Activated T-cell treated with anti-CD3 and anti-CD28 coated beads, Interleukin-2, amount 50 U/mL, for 24 hours (primary cell): ENCODE measurements at regions not wholly inside any gene's neighbourhood (a gene's known extent, or its start where the extent isn't known, plus 50 kb on each side); places are given as distances from the start of the nearest gene placed in this dataset.
"Not testable (repeated sequence)": the region's sequence is repeated elsewhere in the genome, so short reads cannot be mapped to it uniquely, and the experiment has no call there.

Source experiments
- DNase-seq: peaks from one replicate; pipeline ENCODE4 v3.0.0-alpha.2; 2020
- H3K27ac Mint-ChIP-seq: 2 replicates; pipeline ENCODE4 v1.8.0; 2020; ENCODE audit warnings: mild to moderate bottlenecking, mixed read lengths
- H3K27me3 Mint-ChIP-seq: 2 replicates; pipeline ENCODE4 v1.8.0; 2020; ENCODE audit warnings: mixed read lengths
- H3K36me3 Mint-ChIP-seq: 2 replicates; pipeline ENCODE4 v1.8.0; 2020; ENCODE audit warnings: low read depth, mixed read lengths
- H3K4me1 Mint-ChIP-seq: 2 replicates; pipeline ENCODE4 v1.8.0; 2020; ENCODE audit warnings: low read depth, mixed read lengths
- H3K4me3 Mint-ChIP-seq: 2 replicates; pipeline ENCODE4 v1.8.0; 2020; ENCODE audit warnings: mild to moderate bottlenecking, moderate library complexity, mixed read lengths
- H3K9me3 Mint-ChIP-seq: 2 replicates; pipeline ENCODE4 v1.8.0; 2020; ENCODE audit warnings: mixed read lengths

DNA sequence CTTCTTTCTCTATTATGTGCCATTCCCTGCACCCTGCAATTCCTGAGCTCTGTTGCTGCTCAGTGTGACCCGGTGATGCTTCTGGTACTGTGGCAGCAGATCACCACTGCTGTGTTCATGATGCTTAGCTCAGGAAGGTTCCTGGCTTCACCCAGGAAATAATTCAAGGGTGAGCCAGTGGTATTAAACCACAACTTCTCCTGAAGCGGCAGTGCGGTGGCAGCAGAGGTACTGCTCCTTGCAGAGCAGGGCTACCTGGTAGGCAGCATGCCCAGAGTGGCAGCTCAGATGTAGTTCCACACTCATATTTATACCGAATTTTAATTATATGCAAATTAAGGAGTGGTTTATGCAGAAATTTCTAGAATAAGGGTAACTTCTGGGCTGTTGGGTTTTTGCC lies 213.8 kb upstream of the ZNF608 start:
- Mint-ChIP-seq H3K36me3 (no peaks in the 10 kb centered on the region), H3K4me1 (no peaks in the 10 kb centered on the region), H3K27me3 (no peaks in the 10 kb centered on the region), H3K27ac (no peak overlapping the region), H3K4me3 (no peak overlapping the region), H3K9me3 (peaks cover 2% of the 10 kb centered on the region)
- DNase-seq = no peak

DNA sequence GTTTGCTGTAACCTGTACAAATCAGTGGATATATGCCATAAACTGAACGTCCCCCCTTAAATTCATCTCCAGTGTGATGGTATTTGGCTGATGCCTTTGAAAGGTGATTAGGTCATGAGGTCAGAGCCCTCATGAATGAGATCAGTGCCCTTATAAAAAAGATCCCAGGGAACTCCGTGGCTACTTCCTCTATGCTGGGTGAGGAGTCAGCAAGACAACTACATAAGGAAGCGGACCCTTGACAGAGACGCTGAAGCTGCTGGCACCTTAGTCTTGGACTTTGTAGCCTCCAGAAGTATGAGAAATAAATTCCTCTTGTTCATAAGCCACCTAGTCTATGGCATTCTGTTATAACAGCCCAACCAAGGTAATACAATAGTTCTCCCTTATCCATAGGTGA lies 215.1 kb upstream of the ZNF608 start:
- Mint-ChIP-seq H3K9me3 (peaks cover 2% of the 10 kb centered on the region), H3K27me3 (no peaks in the 10 kb centered on the region), H3K36me3 (no peaks in the 10 kb centered on the region), H3K4me1 (no peaks in the 10 kb centered on the region), H3K4me3 (no peak overlapping the region), H3K27ac (no peak overlapping the region)
- DNase-seq = no peak

DNA sequence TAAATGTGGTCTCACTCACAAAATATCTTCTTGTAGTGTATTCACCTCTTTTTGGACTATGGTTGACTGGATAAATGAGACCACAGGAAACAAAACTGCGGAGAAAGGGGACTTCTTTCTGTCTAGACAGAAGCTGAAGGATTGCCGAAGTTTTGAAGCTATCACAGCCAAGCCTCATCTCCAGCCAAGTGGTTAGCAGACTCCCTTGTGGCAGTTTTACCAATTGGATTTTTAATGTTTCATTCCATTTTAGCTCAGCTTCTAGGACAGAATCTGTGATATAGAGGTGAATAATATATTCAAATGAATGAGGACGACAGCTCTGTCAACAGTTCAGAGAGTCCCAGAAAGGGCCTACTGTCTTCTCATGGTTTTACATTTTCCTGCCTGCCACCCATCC lies 215.7 kb upstream of the ZNF608 start:
- no peak for DNase-seq
- Mint-ChIP-seq H3K4me1 (no peaks in the 10 kb centered on the region), H3K27ac (no peak overlapping the region), H3K27me3 (no peaks in the 10 kb centered on the region), H3K9me3 (peaks cover 2% of the 10 kb centered on the region), H3K36me3 (no peaks in the 10 kb centered on the region), H3K4me3 (no peak overlapping the region)

DNA sequence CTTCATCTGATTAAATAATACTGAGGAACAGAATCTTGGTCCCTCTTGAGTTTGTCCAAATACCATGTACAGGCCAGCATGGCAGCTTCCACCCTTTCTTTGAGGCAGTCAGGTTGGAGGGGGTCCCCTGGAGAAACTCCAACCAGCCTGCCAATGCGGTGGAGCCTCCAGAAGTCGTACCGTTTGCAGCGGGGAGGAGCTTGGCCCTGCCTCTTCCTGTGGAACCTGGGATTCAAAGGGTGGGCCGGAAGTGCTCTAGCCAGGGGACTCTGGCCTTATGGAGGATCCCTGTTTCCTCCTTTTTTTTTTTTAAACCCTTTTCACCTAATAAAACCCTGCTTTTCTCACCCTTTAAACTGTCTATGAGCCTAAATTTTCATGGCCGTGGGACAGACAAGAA lies 216.3 kb upstream of the ZNF608 start:
- Mint-ChIP-seq H3K27me3 (no peaks in the 10 kb centered on the region), H3K4me3 (no peak overlapping the region), H3K27ac (no peak overlapping the region), H3K4me1 (no peaks in the 10 kb centered on the region), H3K36me3 (no peaks in the 10 kb centered on the region), H3K9me3 (peaks cover 2% of the 10 kb centered on the region)
- DNase-seq = no peak

DNA sequence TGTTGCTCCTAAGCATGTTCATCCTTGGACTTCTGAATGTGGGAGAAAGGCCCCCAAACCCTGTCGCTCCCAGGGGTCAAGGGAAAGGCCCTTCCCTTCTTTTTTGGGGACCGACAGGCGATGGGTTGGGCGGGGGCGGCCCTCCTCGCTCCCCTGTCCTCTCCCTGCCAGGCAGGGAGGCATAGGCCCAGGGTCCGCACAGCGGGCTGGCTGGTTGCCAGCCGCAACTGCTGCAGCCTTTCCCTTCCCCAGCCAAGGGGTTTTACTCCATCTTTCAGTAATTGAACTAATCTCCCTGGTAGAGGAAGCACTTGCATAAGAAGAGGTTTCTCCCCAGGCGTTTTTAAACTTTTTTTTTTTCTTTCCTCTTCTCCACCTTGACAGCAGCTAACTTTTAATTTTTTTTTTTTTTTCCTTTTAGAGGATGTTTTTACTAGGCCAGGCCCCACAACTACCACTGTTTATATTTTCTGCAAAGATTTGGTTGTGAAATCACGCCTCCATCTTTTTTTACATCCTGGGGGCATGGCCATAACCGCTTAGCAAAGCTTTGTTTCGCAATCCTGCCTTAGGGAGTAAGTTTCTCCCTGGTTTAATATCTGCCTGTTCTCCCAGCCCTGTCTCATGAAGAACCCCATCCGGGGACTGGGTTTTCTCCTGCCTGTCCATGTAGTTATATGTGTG lies 216.9 kb upstream of the ZNF608 start:
- H3K4me1 Mint-ChIP-seq = no peaks in the 10 kb centered on the region
- no peaks in the 10 kb centered on the region for H3K27me3 Mint-ChIP-seq
- no peak overlapping the region for H3K27ac Mint-ChIP-seq
- peaks cover 2% of the 10 kb centered on the region for H3K9me3 Mint-ChIP-seq
- H3K4me3 Mint-ChIP-seq = no peak overlapping the region
- DNase-seq = no peak
- no peaks in the 10 kb centered on the region for H3K36me3 Mint-ChIP-seq

DNA sequence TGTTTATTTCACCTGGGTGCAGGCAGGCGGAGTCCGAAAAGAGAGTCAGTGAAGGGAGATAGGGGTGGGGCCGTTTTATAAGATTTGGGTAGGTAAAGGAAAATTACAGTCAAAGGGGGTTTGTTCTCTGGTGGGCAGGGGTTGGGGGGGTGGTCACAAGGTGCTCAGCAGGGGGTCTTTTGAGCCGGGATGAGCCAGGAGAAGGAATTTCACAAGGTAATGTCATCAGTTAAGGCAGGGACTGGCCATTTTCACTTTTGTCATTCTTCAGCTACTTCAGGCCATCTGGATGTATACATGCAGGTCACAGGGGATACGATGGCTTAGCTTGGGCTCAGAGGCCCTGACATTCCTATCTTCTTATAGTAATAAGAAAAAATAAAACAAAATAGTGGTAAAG lies 220.3 kb upstream of the ZNF608 start:
- not testable (repeated sequence) for H3K9me3 Mint-ChIP-seq, H3K4me3 Mint-ChIP-seq, H3K36me3 Mint-ChIP-seq, H3K4me1 Mint-ChIP-seq, H3K27me3 Mint-ChIP-seq, DNase-seq, H3K27ac Mint-ChIP-seq

DNA sequence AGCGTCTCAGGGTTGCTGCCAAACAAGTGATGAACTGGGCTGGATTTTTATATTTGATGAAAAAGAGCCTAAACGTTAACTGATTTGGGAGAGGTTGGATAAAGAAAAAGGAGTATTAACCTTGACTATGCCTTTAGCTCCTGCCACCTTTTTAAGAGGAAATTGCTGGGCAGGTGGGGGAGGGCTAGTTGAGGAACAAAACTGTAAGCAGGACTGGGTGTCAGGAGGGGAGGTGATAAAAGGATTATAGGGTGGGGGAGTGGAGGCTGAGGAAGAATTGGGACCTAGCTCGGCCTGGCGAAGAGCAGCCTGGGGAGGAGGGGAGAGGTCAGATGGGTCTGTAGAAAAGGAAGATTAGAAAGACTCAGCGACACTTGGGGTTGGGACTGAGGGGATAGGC lies 223.9 kb upstream of the ZNF608 start:
- not testable (repeated sequence) for H3K36me3 Mint-ChIP-seq, H3K27me3 Mint-ChIP-seq, H3K9me3 Mint-ChIP-seq, H3K4me3 Mint-ChIP-seq, H3K27ac Mint-ChIP-seq, DNase-seq, H3K4me1 Mint-ChIP-seq

DNA sequence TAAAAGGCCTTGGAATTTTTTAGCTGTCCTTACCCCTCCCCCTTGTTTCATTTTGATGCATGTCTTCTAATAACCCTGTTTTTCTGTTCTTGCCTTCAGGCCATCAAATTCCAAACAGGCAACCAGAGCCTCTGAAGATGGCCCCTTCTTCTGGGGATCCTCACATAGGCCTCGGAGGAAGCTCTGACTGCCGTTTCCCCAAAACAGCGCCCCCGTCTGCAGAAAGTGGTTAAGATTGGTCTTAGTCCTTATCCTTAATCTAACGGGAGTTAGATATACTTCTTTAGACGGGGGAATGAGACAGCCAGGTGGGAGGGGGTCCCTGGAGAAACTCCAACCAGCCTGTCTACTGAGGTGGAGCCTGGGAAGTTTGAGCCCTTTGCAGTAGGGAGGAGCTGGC lies 226.3 kb upstream of the ZNF608 start:
- Mint-ChIP-seq H3K4me1 (no peaks in the 10 kb centered on the region), H3K9me3 (peaks cover 4% of the 10 kb centered on the region), H3K27ac (no peak overlapping the region), H3K36me3 (no peaks in the 10 kb centered on the region), H3K27me3 (no peaks in the 10 kb centered on the region), H3K4me3 (no peak overlapping the region)
- no peak for DNase-seq

DNA sequence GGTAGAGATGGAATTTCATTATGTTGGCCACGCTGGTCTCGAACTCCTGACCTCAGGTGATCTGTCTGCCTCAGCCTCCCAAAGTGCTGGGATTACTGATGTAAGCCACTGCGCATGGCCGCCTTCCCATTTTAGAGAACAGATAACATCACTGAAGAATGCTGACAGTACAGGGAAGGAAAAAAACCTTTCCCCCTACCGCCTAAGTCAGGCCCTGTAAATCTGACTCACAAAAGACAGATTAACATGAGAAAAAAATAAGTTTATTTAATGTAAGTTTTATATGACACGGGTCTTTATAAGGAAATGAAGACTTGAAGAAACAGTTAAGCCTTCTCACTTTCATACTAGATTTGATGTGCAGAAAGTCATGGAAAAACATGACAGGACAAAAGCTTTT lies 227.2 kb upstream of the ZNF608 start:
- H3K36me3 Mint-ChIP-seq = no peaks in the 10 kb centered on the region
- H3K27me3 Mint-ChIP-seq = no peaks in the 10 kb centered on the region
- no peaks in the 10 kb centered on the region for H3K4me1 Mint-ChIP-seq
- H3K9me3 Mint-ChIP-seq = peaks cover 4% of the 10 kb centered on the region
- H3K4me3 Mint-ChIP-seq = no peak overlapping the region
- no peak overlapping the region for H3K27ac Mint-ChIP-seq
- no peak for DNase-seq

DNA sequence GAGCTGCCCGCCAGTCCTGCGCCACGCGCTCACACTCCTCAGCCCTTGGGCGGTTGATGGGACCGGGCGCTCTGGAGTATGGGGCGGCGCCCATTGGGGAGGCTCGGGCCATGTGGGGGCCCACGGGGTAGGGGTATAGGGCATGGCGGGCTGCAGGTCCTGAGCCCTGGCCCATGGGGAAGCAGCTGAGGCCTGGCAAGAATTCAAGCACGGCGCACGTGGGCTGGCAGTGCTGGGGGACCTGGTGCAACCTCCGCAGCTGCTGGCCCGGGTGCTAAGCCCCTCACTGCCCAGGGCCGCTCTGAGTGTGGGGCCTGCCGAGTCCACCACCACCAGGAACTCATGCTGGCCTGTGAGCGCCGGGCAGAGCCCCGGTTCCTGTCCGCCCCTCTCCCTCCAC lies 229.6 kb upstream of the ZNF608 start:
- peaks cover 4% of the 10 kb centered on the region for H3K9me3 Mint-ChIP-seq
- H3K27ac Mint-ChIP-seq = no peak overlapping the region
- no peaks in the 10 kb centered on the region for H3K27me3 Mint-ChIP-seq
- H3K4me3 Mint-ChIP-seq = no peak overlapping the region
- no peaks in the 10 kb centered on the region for H3K4me1 Mint-ChIP-seq
- no peaks in the 10 kb centered on the region for H3K36me3 Mint-ChIP-seq
- no peak for DNase-seq

DNA sequence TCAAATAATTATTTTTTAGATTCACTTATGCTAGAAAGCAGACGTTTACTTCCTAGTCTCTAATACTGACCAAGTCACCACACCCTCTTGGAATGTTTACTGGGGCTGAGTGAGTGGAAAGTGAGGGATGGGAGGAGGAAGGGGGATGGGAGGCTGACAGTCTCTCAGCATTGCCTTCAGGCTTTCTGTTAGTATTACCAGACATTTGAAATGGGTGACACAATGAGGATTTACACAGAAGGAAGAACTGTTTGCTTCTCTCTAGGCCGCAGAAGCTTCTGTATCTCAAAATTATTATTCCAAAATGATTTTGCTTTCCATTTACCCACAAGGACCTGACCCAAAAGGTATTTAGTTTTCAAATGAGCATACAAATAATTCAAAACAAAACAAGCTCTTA lies 232.8 kb upstream of the ZNF608 start:
- DNase-seq = no peak
- no peaks in the 10 kb centered on the region for H3K27me3 Mint-ChIP-seq
- H3K4me1 Mint-ChIP-seq = no peaks in the 10 kb centered on the region
- H3K36me3 Mint-ChIP-seq = no peaks in the 10 kb centered on the region
- H3K9me3 Mint-ChIP-seq = peaks cover 6% of the 10 kb centered on the region
- H3K27ac Mint-ChIP-seq = no peak overlapping the region
- H3K4me3 Mint-ChIP-seq = no peak overlapping the region

DNA sequence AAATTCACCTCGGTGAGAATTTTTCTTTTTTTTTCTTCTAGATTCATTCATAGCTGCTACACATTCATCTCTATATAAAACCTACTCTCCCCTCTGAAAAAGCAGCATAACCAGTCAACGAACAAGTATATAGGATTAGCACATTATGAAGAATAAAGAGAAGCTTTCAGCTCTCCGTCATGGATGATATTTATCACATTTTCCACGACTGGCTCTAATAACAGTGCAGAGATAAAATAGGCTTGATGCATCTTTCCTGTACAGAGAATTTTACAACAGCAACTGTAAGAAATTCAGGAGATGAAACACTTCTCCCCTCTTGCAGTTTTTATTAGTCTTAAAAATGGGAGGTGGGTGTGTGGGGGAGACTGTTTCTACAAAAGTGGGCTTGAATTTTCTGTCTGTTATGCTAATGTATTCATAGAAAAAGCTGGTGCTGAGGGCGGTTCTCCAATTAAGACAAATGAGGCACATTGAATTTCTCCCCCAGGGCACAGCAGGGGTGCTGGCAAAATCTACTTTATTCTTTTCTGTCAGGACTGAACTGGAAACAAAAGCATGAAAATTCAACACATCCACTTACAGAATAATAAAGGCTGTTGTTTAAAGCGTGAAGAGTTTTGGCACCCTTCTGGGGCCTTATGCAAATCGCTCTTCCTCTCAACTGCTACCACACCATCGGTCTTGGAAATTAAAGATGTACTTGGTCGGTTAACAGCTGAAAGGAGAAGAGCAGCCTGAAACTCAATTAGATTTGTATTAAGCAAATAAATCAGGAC lies 233.9 kb upstream of the ZNF608 start:
- H3K4me1 Mint-ChIP-seq = no peaks in the 10 kb centered on the region
- no peak for DNase-seq
- H3K27me3 Mint-ChIP-seq = no peaks in the 10 kb centered on the region
- no peaks in the 10 kb centered on the region for H3K36me3 Mint-ChIP-seq
- H3K27ac Mint-ChIP-seq = no peak overlapping the region
- H3K9me3 Mint-ChIP-seq = peaks cover 5% of the 10 kb centered on the region
- no peak overlapping the region for H3K4me3 Mint-ChIP-seq

DNA sequence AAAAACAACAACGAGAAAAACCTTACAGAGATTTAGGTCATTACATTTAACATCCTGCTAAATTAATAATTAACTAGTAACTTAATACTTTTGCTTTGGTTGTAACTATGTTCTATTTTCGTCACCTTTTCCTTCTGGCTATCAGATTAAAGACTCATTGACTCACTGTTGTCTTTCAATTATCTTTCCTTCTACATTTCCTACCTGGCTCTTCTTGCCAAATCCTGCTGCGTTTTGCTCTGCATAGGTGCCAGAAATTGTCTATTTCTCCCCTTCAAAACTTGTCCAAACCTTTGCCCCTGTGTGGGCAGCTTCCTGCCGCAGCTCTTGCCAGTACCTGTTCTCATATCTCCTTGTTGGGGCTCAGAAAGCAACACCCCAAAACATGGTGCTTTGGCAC lies 235.5 kb upstream of the ZNF608 start:
- H3K4me3 Mint-ChIP-seq = no peak overlapping the region
- H3K27ac Mint-ChIP-seq = no peak overlapping the region
- DNase-seq = no peak
- peaks cover 15% of the 10 kb centered on the region for H3K9me3 Mint-ChIP-seq
- no peaks in the 10 kb centered on the region for H3K36me3 Mint-ChIP-seq
- no peaks in the 10 kb centered on the region for H3K27me3 Mint-ChIP-seq
- H3K4me1 Mint-ChIP-seq = no peaks in the 10 kb centered on the region

DNA sequence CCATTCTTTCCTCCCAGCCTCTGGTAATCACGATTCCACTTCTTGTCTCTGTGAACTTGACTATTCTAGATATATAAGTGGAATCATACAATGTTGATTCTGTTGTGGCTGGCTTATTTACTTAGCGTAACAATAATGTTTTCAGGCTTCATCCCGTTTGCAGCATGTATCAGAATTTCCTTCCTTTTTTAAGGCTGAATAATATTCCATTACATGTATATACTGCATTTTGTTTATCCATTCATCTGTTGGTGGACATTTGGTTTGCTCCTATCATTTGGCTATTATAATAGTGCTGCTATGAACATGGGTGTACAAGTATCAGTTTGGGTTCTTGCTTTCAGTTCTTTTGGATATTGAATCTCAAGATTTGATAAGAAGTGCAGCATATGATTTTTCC lies 239.7 kb upstream of the ZNF608 start:
- no peaks in the 10 kb centered on the region for H3K36me3 Mint-ChIP-seq
- no peak overlapping the region for H3K4me3 Mint-ChIP-seq
- DNase-seq = no peak
- H3K9me3 Mint-ChIP-seq = peaks cover 15% of the 10 kb centered on the region
- no peaks in the 10 kb centered on the region for H3K4me1 Mint-ChIP-seq
- no peaks in the 10 kb centered on the region for H3K27me3 Mint-ChIP-seq
- no peak overlapping the region for H3K27ac Mint-ChIP-seq

DNA sequence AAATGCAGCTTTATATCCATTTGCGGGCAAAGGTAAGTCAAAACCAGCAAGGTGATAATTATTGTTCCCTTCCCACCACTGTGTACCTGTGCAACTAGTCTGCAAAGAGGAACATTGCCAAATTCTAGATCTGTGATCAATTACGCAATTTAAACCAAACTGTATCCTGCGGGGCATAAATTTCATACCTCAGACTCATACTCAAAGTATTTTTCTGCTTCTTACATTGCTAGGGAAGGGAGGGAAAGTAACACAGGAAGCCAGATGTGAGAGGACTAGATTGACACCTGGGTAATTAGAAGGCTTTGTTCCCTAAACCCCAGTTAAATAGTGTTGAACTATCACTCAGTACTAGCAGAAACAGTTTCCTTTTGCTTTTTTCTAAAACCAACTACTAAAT lies 240.2 kb upstream of the ZNF608 start:
- Mint-ChIP-seq H3K36me3 (no peaks in the 10 kb centered on the region), H3K4me1 (no peaks in the 10 kb centered on the region), H3K4me3 (no peak overlapping the region), H3K9me3 (peaks cover 15% of the 10 kb centered on the region), H3K27ac (no peak overlapping the region), H3K27me3 (no peaks in the 10 kb centered on the region)
- no peak for DNase-seq
